Epithelial cell of esophagus (primary cell): ENCODE measurements at regions not wholly inside any gene's neighbourhood (a gene's known extent, or its start where the extent isn't known, plus 50 kb on each side); places are given as distances from the start of the nearest gene placed in this dataset.

Source experiments
- DNase-seq: peaks from one replicate; pipeline ENCODE4 v3.0.0; 2010; ENCODE audit warnings: low read depth
- H3K4me3 ChIP-seq: 2 replicates; pipeline ENCODE4 v1.5.1; 2011; ENCODE audit warnings: mild to moderate bottlenecking, low read length, control low read depth
- TF ChIP-seq, protein P1 (sequence below): IDR thresholded peaks from 2 replicates; pipeline ENCODE4 v1.5.1; 2011; ENCODE audit warnings: low read depth, mild to moderate bottlenecking, low read length, control low read depth, inconsistent platforms; ENCODE audit not compliant: insufficient read depth; ENCODE audit errors: missing control alignments

GRCh38 chr2:78892295-78892694 lies 133.2 kb upstream of the REG3G start:
- DNase-seq: no peak
- H3K4me3 ChIP-seq: no peak overlapping the region
- TF ChIP-seq, protein P1, sequence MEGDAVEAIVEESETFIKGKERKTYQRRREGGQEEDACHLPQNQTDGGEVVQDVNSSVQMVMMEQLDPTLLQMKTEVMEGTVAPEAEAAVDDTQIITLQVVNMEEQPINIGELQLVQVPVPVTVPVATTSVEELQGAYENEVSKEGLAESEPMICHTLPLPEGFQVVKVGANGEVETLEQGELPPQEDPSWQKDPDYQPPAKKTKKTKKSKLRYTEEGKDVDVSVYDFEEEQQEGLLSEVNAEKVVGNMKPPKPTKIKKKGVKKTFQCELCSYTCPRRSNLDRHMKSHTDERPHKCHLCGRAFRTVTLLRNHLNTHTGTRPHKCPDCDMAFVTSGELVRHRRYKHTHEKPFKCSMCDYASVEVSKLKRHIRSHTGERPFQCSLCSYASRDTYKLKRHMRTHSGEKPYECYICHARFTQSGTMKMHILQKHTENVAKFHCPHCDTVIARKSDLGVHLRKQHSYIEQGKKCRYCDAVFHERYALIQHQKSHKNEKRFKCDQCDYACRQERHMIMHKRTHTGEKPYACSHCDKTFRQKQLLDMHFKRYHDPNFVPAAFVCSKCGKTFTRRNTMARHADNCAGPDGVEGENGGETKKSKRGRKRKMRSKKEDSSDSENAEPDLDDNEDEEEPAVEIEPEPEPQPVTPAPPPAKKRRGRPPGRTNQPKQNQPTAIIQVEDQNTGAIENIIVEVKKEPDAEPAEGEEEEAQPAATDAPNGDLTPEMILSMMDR: no peak

DNA sequence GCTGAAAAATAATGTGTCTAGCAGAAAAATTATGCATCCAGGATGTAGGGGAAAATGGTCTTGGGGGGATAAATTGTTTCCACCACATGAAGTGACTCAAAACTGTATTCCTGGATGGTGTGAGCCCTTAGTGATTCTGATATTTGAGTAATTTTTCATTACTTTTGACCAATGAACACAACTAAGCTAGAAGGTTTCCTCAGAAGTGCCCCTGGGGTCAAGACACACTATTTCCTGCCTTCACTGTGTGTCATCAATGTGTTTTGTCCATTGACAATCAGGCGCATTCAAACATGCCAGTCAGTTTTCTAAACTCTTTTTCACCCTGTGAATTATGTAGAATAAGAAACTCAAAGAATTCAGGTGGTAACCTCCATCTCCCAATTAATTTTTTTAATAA lies 130.5 kb upstream of the REG3G start:
- DNase-seq: no peak
- TF ChIP-seq, protein P1: no peak
- H3K4me3 ChIP-seq: no peak overlapping the region

GRCh38 chr2:78896536-78896935 lies 129.0 kb upstream of the REG3G start:
- TF ChIP-seq, protein P1: no peak
- no peak overlapping the region for H3K4me3 ChIP-seq
- DNase-seq: peak; percentile 0

DNA sequence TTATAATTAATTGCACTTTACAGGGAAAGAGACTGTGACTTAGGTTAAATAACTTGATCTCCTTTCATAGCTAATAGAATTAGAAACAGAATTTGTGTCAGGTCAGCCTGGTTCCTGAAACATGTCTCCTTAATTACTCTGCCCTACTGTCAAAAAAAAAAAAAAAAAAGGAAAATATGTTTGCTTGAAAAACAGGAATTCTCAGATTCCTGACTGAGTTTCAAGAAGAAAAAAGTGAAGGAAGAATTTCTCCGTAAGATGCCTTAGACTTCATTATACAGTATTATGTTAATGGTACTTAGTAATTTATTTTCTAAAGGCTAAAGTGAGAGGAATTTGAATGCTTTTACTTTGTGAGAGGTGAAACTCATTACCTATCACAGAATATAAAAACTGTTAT lies 118.4 kb upstream of the REG3G start:
- TF ChIP-seq, protein P1: no peak
- DNase-seq: no peak
- H3K4me3 ChIP-seq: no peak overlapping the region

DNA sequence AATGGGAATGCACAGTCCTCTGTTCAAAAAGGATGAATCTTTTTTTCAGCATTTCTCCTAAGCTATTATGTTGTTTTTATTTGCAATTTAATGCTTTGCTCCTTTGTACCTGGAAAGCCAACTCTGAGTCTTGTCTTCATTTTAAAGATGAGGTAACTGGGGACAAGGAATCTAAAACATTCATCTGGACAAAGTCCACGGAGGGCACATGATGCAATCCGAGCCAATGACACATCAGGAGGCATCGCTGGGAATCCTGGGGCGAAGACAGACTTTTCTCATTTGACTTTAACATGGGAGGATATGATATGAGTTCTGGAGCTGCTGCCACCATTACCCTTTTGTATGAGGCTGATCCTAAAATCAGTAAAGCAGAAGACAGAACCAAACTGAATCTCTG lies 116.5 kb upstream of the REG3G start:
- TF ChIP-seq, protein P1: no peak
- no peak for DNase-seq
- no peak overlapping the region for H3K4me3 ChIP-seq

GRCh38 chr2:78910376-78910775 lies 115.1 kb upstream of the REG3G start:
- no peak for DNase-seq
- TF ChIP-seq, protein P1: no peak

GRCh38 chr2:78913257-78913656 lies 112.2 kb upstream of the REG3G start:
- no peak overlapping the region for H3K4me3 ChIP-seq
- TF ChIP-seq, protein P1: no peak
- DNase-seq: no peak

More at GRCh38 chr2:78910376-78910775, 115.1 kb upstream of the REG3G start:
- H3K4me3 ChIP-seq: no peak overlapping the region
